ENCODE measurements at regions not wholly inside any gene's neighbourhood (a gene's known extent, or its start where the extent isn't known, plus 50 kb on each side); places are given as distances from the start of the nearest gene placed in this dataset.

GRCh38 chr1:98035602-98036002, 114.8 kb upstream of the DPYD start:
- H3K79me2 ChIP-seq (ENCODE audit: insufficient read depth) = peaks cover 94% of the 10 kb centered on the region
- peak overlapping the region; percentile 75 for H3K4me2 ChIP-seq
- DNase-seq = no peak
- peak overlapping the region; percentile 62 to 93 for H3K27ac ChIP-seq (ENCODE audit: low read depth in 2 of 2, low read length in 1 of 2)
- no peaks in the 10 kb centered on the region for H4K20me1 ChIP-seq (ENCODE audit: insufficient read depth)
- H3K4me1 ChIP-seq (ENCODE audit: control insufficient read depth in 1 of 2, insufficient read depth in 2 of 2, low read depth in 1 of 2, low read length in 1 of 2) = peaks cover 14 to 17% of the 10 kb centered on the region in 2 experiments; a peak in 3 of 4 replicates
- H3K27me3 ChIP-seq (ENCODE audit: insufficient read depth) = no peaks in the 10 kb centered on the region
- peaks cover 2 to 13% of the 10 kb centered on the region in 2 experiments for H3K36me3 ChIP-seq (replicated peaks in 1 of 2; ENCODE audit: control insufficient read depth in 1 of 2, insufficient read depth in 2 of 2, low read length in 1 of 2)
- H3F3A ChIP-seq (replicated peaks; ENCODE audit: insufficient read depth) = peaks cover 46% of the 10 kb centered on the region
- ChIA-PET CTCF (no interaction called here), POLR2A (no interaction called here)
- H3K9me3 ChIP-seq = no peaks in the 10 kb centered on the region
- H3K9me2 ChIP-seq = no peaks in the 10 kb centered on the region
- no peak overlapping the region for H3K4me3 ChIP-seq (ENCODE audit: low read depth in 2 of 2, low read length in 1 of 2)
- WGBS (ENCODE audit: low lambda C conversion rate) = 12% methylated on average over 2 of the region's 2 CpGs
- H2AFZ ChIP-seq (ENCODE audit: low read depth) = no peak overlapping the region
- H3K9ac ChIP-seq = peak overlapping the region; percentile 45; the same call in 1 of the 2 replicates
- TF ChIP-seq YY1 (IDR thresholded peaks at IDR 0.05; ENCODE audit: low read depth) = no peak
- no peak for TF ChIP-seq SMC3 (IDR thresholded peaks at IDR 0.05; ENCODE audit: low read depth, low read length)
- TF ChIP-seq RFX5 (IDR thresholded peaks at IDR 0.05; ENCODE audit: low read length) = no peak
- TF ChIP-seq RCOR1 (IDR thresholded peaks at IDR 0.05; ENCODE audit: low read length) = no peak
- no peak for TF ChIP-seq POLR2AphosphoS5 (IDR thresholded peaks at IDR 0.05; ENCODE audit: low read depth, low read length)
- TF ChIP-seq FOSL2 (IDR thresholded peaks at IDR 0.05; ENCODE audit: borderline replicate concordance, low read depth) = no peak
- no peak for TF ChIP-seq USF2 (IDR thresholded peaks at IDR 0.05; ENCODE audit: borderline replicate concordance, low read depth, low read length)
- no peak for TF ChIP-seq EZH2phosphoT487 (IDR thresholded peaks at IDR 0.05; ENCODE audit: borderline replicate concordance, low read depth)
- TF ChIP-seq TAF1 (IDR thresholded peaks at IDR 0.05; ENCODE audit: borderline replicate concordance, low read depth, low read length) = no peak
- no peak for TF ChIP-seq TEAD4 (IDR thresholded peaks at IDR 0.05; ENCODE audit: borderline replicate concordance, insufficient read depth)
- no peak for TF ChIP-seq USF1 (IDR thresholded peaks at IDR 0.05; ENCODE audit: borderline replicate concordance, low read depth)
- no peak for TF ChIP-seq RAD21 (IDR thresholded peaks at IDR 0.05; ENCODE audit: low read length)
- peak; percentile 36; the same call in 1 of the 2 replicates for TF ChIP-seq JUND (IDR thresholded peaks at IDR 0.05)
- no peak for TF ChIP-seq NRF1 (IDR thresholded peaks at IDR 0.05; ENCODE audit: low read depth, low read length)
- TF ChIP-seq TCF12 (IDR thresholded peaks at IDR 0.05) = peak; percentile 27; the same call in 1 of the 2 replicates
- TF ChIP-seq NFIC (IDR thresholded peaks at IDR 0.05; ENCODE audit: borderline replicate concordance) = peak; percentile 68
- no peak for TF ChIP-seq SIN3A (IDR thresholded peaks at IDR 0.05; ENCODE audit: borderline replicate concordance, low read depth, low read length)
- TF ChIP-seq GABPA (IDR thresholded peaks at IDR 0.05; ENCODE audit: low read depth) = no peak
- 0 out of 2 replicates have a peak, but pooled peaks have one; percentile 15 for TF ChIP-seq PBX3 (IDR thresholded peaks at IDR 0.05)
- peak; percentile 76; the same call in 1 of the 2 replicates for TF ChIP-seq MEF2A (IDR thresholded peaks at IDR 0.05; ENCODE audit: borderline replicate concordance, low read depth)
- no peak for TF ChIP-seq ZBTB33 (IDR thresholded peaks at IDR 0.05; ENCODE audit: borderline replicate concordance, low read depth)
- no peak for TF ChIP-seq CHD2 (IDR thresholded peaks at IDR 0.05; ENCODE audit: low read length, partially characterized antibody)
- TF ChIP-seq REST (IDR thresholded peaks at IDR 0.05; ENCODE audit: low read depth, low read length) = 0 out of 2 replicates have a peak, but pooled peaks have one; percentile 2
- TF ChIP-seq IRF3 (IDR thresholded peaks at IDR 0.05; ENCODE audit: low read depth, low read length) = no peak
- no peak for TF ChIP-seq FOXM1 (IDR thresholded peaks at IDR 0.05; ENCODE audit: low read depth)
